ENCODE measurements at regions not wholly inside any gene's neighbourhood (a gene's known extent, or its start where the extent isn't known, plus 50 kb on each side); places are given as distances from the start of the nearest gene placed in this dataset.

GRCh38 chr17:62880120-62880519 is 72.0 kb upstream of the MARCHF10 start:
- no peak overlapping the region for H3K27ac Mint-ChIP-seq
- no peaks in the 10 kb centered on the region for H3K4me1 ChIP-seq (ENCODE audit: control insufficient read depth, insufficient read depth, low read length)
- H3K4me1 Mint-ChIP-seq = no peaks in the 10 kb centered on the region
- H3K4me3 Mint-ChIP-seq = no peak overlapping the region
- no peaks in the 10 kb centered on the region for H3K36me3 Mint-ChIP-seq
- DNase-seq (no peak), ATAC-seq (no peak)
- no peaks in the 10 kb centered on the region for H3K36me3 ChIP-seq (ENCODE audit: control insufficient read depth, insufficient read depth, low read length)
- peaks cover 12 to 23% of the 10 kb centered on the region in 2 donors for H3K27me3 Mint-ChIP-seq (ENCODE audit: low read depth in 2 of 2)
- H3K4me3 ChIP-seq (ENCODE audit: low read length) = no peak overlapping the region
- no peaks in the 10 kb centered on the region for H3K9me3 Mint-ChIP-seq
- intact Hi-C loops (cut with micrococcal nuclease) = no loop called here
- H3K27ac ChIP-seq (ENCODE audit: low read length) = no peak overlapping the region
- H3K27me3 ChIP-seq (ENCODE audit: control insufficient read depth, insufficient read depth, low read length) = no peaks in the 10 kb centered on the region
- no peak for TF ChIP-seq CTCF (IDR thresholded peaks at IDR 0.05)
- no peaks in the 10 kb centered on the region for H3K9me3 ChIP-seq (ENCODE audit: control insufficient read depth, insufficient read depth, low read length)

GRCh38 chr17:62876673-62877405 is 68.7 kb upstream of the MARCHF10 start:
- H3K4me3 Mint-ChIP-seq = no peak overlapping the region
- ATAC-seq (no peak), DNase-seq (no peak)
- TF ChIP-seq CTCF (IDR thresholded peaks at IDR 0.05) = no peak
- no peaks in the 10 kb centered on the region for H3K36me3 Mint-ChIP-seq
- H3K4me1 ChIP-seq (ENCODE audit: control insufficient read depth, insufficient read depth, low read length) = no peaks in the 10 kb centered on the region
- H3K4me1 Mint-ChIP-seq = no peaks in the 10 kb centered on the region
- H3K36me3 ChIP-seq (ENCODE audit: control insufficient read depth, insufficient read depth, low read length) = no peaks in the 10 kb centered on the region
- H3K9me3 Mint-ChIP-seq = no peaks in the 10 kb centered on the region
- H3K9me3 ChIP-seq (ENCODE audit: control insufficient read depth, insufficient read depth, low read length) = no peaks in the 10 kb centered on the region
- H3K4me3 ChIP-seq (ENCODE audit: low read length) = no peak overlapping the region
- H3K27ac ChIP-seq (ENCODE audit: low read length) = no peak overlapping the region
- intact Hi-C loops (cut with micrococcal nuclease) = no loop called here
- H3K27me3 Mint-ChIP-seq (ENCODE audit: low read depth in 2 of 2) = peaks cover 6 to 21% of the 10 kb centered on the region in 2 donors
- H3K27ac Mint-ChIP-seq = no peak overlapping the region
- 94% methylated on average over 2 of the region's 2 CpGs for WGBS (ENCODE audit: insufficient coverage)
- no peaks in the 10 kb centered on the region for H3K27me3 ChIP-seq (ENCODE audit: control insufficient read depth, insufficient read depth, low read length)

GRCh38 chr17:62876063-62876462 is 67.9 kb upstream of the MARCHF10 start:
- Histone ChIP-seq H3K9me3 (ENCODE audit: control insufficient read depth, insufficient read depth, low read length) (no peaks in the 10 kb centered on the region), H3K4me3 (ENCODE audit: low read length) (no peak overlapping the region), H3K27ac (ENCODE audit: low read length) (no peak overlapping the region), H3K27me3 (ENCODE audit: control insufficient read depth, insufficient read depth, low read length) (no peaks in the 10 kb centered on the region), H3K36me3 (ENCODE audit: control insufficient read depth, insufficient read depth, low read length) (no peaks in the 10 kb centered on the region), H3K4me1 (ENCODE audit: control insufficient read depth, insufficient read depth, low read length) (no peaks in the 10 kb centered on the region)
- Mint-ChIP-seq H3K4me1 (no peaks in the 10 kb centered on the region), H3K27ac (no peak overlapping the region), H3K27me3 (ENCODE audit: low read depth in 2 of 2) (peaks cover 9 to 21% of the 10 kb centered on the region in 2 donors), H3K4me3 (no peak overlapping the region), H3K36me3 (no peaks in the 10 kb centered on the region), H3K9me3 (no peaks in the 10 kb centered on the region)
- DNase-seq (no peak), ATAC-seq (no peak)
- intact Hi-C loops (cut with micrococcal nuclease) = no loop called here
- TF ChIP-seq CTCF (IDR thresholded peaks at IDR 0.05) = no peak
- 85% methylated on average over 2 of the region's 2 CpGs for WGBS (ENCODE audit: insufficient coverage)

- Histone ChIP-seq H3K4me3 (ENCODE audit: low read length) (no peak overlapping the region), H3K27me3 (ENCODE audit: control insufficient read depth, insufficient read depth, low read length) (no peaks in the 10 kb centered on the region), H3K27ac (ENCODE audit: low read length) (no peak overlapping the region), H3K4me1 (ENCODE audit: control insufficient read depth, insufficient read depth, low read length) (no peaks in the 10 kb centered on the region), H3K9me3 (ENCODE audit: control insufficient read depth, insufficient read depth, low read length) (no peaks in the 10 kb centered on the region), H3K36me3 (ENCODE audit: control insufficient read depth, insufficient read depth, low read length) (no peaks in the 10 kb centered on the region)
- no peak for TF ChIP-seq CTCF (IDR thresholded peaks at IDR 0.05)
- intact Hi-C loops (cut with micrococcal nuclease) = no loop called here
- ATAC-seq (no peak), DNase-seq (no peak)
- Mint-ChIP-seq H3K27me3 (ENCODE audit: low read depth in 2 of 2) (peaks cover 9 to 21% of the 10 kb centered on the region in 2 donors), H3K36me3 (no peaks in the 10 kb centered on the region), H3K4me1 (no peaks in the 10 kb centered on the region), H3K9me3 (no peaks in the 10 kb centered on the region), H3K4me3 (no peak overlapping the region), H3K27ac (no peak overlapping the region)
- 84% methylated on average over 4 of the region's 4 CpGs for WGBS (ENCODE audit: insufficient coverage)
Measured at GRCh38 chr17:62875296-62875695, 67.2 kb upstream of the MARCHF10 start.

Measured in natural killer cell (primary cell).